Activated CD8-positive, alpha-beta T cell treated with anti-CD3 and anti-CD28 coated beads for 36 hours (primary cell): ENCODE measurements at regions not wholly inside any gene's neighbourhood (a gene's known extent, or its start where the extent isn't known, plus 50 kb on each side); places are given as distances from the start of the nearest gene placed in this dataset.

Experiments
- ATAC-seq: fragments of 200-7000 bp; cut with Tn5 transposase; one replicate; pipeline ENCODE4 v1.10.0; 2021; ENCODE audit warnings: mild to moderate bottlenecking, moderate library complexity
- CTCF ChIA-PET: fragments of 350-600 bp; sonication (Branson Sonifier 250); formaldehyde crosslinking; loops from one replicate; lab custom pipeline; 2021; ENCODE audit warnings: antibody characterized with exemption; lab: Charles Lee
- POLR2A ChIA-PET: fragments of 350-600 bp; sonication (Branson Sonifier 250); formaldehyde crosslinking; loops from one replicate; lab custom pipeline; 2021; ENCODE audit warnings: antibody characterized with exemption; lab: Charles Lee
- DNase-seq: peaks from one replicate; pipeline ENCODE4 v3.0.0-alpha.2; 2020
- H3K27ac Mint-ChIP-seq: one replicate; pipeline ENCODE4 v1.8.0; 2021; ENCODE audit warnings: mild to moderate bottlenecking, mixed read lengths
- H3K27me3 Mint-ChIP-seq: one replicate; pipeline ENCODE4 v1.8.0; 2021; ENCODE audit warnings: mixed read lengths
- H3K36me3 Mint-ChIP-seq: one replicate; pipeline ENCODE4 v1.8.0; 2021; ENCODE audit warnings: low read depth, mixed read lengths
- H3K4me1 Mint-ChIP-seq: one replicate; pipeline ENCODE4 v1.8.0; 2021; ENCODE audit warnings: low read depth, mixed read lengths
- H3K4me3 Mint-ChIP-seq: one replicate; pipeline ENCODE4 v1.8.0; 2021; ENCODE audit warnings: mild to moderate bottlenecking, moderate library complexity, mixed read lengths
- H3K9me3 Mint-ChIP-seq: one replicate; pipeline ENCODE4 v1.8.0; 2021; ENCODE audit warnings: mixed read lengths
- intact Hi-C: fragments of 100-400 bp; cut with micrococcal nuclease; formaldehyde crosslinking; loops from one replicate; pipeline ENCODE4 v1.10.0; 2022
- TF ChIP-seq, protein P1 (sequence below): fragments of 200-600 bp; IDR thresholded peaks from one replicate; pipeline ENCODE4 v1.8.0; 2022; ENCODE audit warnings: antibody characterized with exemption, mild to moderate bottlenecking

DNA sequence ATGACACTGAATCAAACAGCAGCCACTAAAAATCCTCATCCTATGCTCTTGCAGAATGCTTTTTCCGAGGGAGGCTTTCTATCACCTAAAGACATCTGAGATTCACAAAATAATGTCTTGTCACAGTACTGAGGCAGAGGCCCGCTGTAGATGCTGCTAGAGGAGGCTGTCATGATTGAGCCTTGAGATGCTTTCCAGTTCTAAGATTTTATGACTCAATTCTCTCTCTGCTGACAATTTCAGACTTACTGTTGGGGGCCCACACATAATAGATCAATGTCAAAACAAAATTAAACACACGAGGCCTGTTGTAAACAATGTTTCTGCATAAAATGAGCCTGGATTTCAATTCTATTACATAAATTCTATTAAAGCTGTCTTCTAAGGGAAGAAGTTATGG is 132.7 kb upstream of the ARL4C start:
- ATAC-seq = no peak
- H3K27me3 Mint-ChIP-seq = peaks cover 7% of the 10 kb centered on the region
- intact Hi-C loops = no loop called here
- CTCF ChIA-PET = no interaction called here
- no peak for DNase-seq
- H3K4me3 Mint-ChIP-seq = no peak overlapping the region
- H3K36me3 Mint-ChIP-seq = no peaks in the 10 kb centered on the region
- no peaks in the 10 kb centered on the region for H3K9me3 Mint-ChIP-seq
- POLR2A ChIA-PET = no interaction called here
- H3K4me1 Mint-ChIP-seq = no peaks in the 10 kb centered on the region
- no peak overlapping the region for H3K27ac Mint-ChIP-seq
- TF ChIP-seq, protein P1, sequence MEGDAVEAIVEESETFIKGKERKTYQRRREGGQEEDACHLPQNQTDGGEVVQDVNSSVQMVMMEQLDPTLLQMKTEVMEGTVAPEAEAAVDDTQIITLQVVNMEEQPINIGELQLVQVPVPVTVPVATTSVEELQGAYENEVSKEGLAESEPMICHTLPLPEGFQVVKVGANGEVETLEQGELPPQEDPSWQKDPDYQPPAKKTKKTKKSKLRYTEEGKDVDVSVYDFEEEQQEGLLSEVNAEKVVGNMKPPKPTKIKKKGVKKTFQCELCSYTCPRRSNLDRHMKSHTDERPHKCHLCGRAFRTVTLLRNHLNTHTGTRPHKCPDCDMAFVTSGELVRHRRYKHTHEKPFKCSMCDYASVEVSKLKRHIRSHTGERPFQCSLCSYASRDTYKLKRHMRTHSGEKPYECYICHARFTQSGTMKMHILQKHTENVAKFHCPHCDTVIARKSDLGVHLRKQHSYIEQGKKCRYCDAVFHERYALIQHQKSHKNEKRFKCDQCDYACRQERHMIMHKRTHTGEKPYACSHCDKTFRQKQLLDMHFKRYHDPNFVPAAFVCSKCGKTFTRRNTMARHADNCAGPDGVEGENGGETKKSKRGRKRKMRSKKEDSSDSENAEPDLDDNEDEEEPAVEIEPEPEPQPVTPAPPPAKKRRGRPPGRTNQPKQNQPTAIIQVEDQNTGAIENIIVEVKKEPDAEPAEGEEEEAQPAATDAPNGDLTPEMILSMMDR = no peak

DNA sequence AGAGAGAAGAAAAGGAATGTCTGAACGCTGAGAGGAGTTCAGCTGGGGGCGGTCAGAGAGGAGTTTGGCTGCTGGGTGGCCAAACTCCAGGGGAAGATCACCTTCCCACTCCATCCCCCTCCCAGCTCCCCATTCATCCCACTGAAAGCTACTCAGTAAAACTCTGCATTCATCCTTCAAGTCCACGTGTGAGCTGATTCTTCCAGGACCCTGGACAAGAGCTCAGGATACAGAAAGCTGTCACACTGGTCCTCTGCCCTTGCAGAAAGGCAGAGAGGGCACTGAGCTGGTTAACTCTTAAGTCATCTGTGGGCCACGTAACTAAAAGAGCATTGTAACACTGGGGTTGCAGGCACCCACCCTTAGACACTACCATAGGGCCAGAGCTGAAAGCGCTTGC is 132.1 kb upstream of the ARL4C start:
- H3K36me3 Mint-ChIP-seq = no peaks in the 10 kb centered on the region
- ATAC-seq (no peak), DNase-seq (no peak)
- no peaks in the 10 kb centered on the region for H3K9me3 Mint-ChIP-seq
- H3K4me3 Mint-ChIP-seq = no peak overlapping the region
- H3K27ac Mint-ChIP-seq = no peak overlapping the region
- intact Hi-C loops = no loop called here
- POLR2A ChIA-PET = no interaction called here
- peaks cover 6% of the 10 kb centered on the region for H3K27me3 Mint-ChIP-seq
- TF ChIP-seq, protein P1 = no peak
- CTCF ChIA-PET = no interaction called here
- H3K4me1 Mint-ChIP-seq = no peaks in the 10 kb centered on the region

DNA sequence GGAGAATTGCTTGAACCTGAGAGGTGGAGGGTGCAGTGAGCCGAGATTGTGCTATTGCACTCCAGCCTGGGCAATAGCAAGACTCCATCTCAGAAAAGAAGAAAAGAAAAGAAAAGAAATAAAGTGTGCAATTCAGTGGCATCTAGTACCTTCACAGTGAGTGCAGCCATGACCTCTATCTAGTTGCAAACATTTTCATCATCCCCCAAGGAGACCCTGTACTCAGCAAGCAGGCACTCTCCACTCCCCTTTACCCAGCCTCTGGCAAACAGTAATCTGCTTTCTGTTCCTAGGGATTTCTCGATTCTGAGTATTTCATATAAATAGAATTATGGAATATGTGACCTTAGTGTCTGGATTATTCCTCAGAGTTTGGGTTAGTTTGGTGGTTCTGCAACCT is 130.4 kb upstream of the ARL4C start:
- DNase-seq (no peak), ATAC-seq (no peak)
- intact Hi-C loops = no loop called here
- H3K27ac Mint-ChIP-seq = no peak overlapping the region
- peaks cover 6% of the 10 kb centered on the region for H3K27me3 Mint-ChIP-seq
- H3K36me3 Mint-ChIP-seq = no peaks in the 10 kb centered on the region
- H3K4me3 Mint-ChIP-seq = no peak overlapping the region
- TF ChIP-seq, protein P1 = no peak
- CTCF ChIA-PET = no interaction called here
- H3K9me3 Mint-ChIP-seq = no peaks in the 10 kb centered on the region
- no peaks in the 10 kb centered on the region for H3K4me1 Mint-ChIP-seq
- POLR2A ChIA-PET = no interaction called here

DNA sequence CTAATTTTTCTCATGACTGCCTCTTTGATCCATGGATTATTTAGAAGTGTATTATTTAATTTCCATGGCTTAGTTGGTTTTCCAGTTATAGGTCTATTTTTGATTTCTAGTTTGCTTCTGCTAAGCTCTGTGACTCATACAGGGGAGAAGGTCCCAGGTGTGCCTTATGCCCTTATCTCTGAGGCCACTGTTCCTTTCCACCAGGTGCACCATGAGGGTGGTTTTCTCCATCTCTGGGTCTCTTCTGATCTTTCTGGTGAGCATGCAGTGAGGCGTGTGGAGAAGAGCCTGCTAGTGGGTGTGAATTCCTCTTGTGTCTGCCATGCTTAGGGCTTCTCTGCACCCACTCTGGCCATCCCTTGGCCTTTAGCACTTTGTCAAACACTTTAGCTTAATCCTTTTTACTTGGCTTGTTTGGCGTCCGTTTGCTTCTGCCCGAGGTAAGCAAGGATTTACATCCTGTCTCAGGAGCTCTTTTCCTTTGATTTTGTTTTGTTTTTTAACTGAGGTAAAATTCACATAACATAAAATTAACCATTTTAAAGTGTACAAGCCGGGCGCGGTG is 129.8 kb upstream of the ARL4C start:
- ChIA-PET POLR2A (no interaction called here), CTCF (interaction anchor here (2.2 kb wide), 1 partner anchor 81 kb away, joined by 7 read pairs; no protein-coding TSS in a partner anchor)
- H3K4me3 Mint-ChIP-seq = no peak overlapping the region
- no peak for ATAC-seq
- no peak for DNase-seq
- no peaks in the 10 kb centered on the region for H3K4me1 Mint-ChIP-seq
- H3K27ac Mint-ChIP-seq = no peak overlapping the region
- no peaks in the 10 kb centered on the region for H3K9me3 Mint-ChIP-seq
- intact Hi-C loops = no loop called here
- H3K27me3 Mint-ChIP-seq = peaks cover 6% of the 10 kb centered on the region
- TF ChIP-seq, protein P1 = no peak
- no peaks in the 10 kb centered on the region for H3K36me3 Mint-ChIP-seq

DNA sequence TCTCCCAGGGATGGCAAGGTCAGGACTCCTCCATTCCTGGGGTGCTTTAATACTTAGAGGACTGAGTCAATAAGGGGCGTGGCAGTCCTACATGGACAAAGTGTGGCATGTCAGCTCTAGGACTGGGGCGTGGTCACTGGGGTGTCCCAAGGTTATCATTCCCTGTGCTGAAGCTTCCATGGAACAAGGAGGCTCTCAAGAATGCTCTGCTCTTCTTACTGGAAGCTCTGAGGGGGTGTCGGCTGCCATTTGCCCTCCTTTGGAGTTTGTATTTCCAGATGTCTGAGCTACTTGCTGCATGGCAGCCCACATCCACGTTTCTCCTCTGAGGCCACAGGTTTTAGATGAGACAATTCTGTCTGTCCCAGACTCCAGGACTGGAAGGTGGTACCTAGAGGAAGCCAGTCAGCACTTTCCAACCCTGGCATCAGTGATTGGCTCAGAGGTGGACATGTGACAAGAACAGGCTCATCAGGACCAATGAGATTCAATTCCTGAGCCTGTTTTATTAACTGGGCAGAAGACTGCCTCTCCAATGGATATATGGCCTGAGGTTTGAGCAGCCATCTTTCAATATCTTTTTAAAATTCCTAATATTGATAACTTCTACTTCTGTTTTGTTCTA is 128.9 kb upstream of the ARL4C start:
- intact Hi-C loops = no loop called here
- H3K27me3 Mint-ChIP-seq = peaks cover 4% of the 10 kb centered on the region
- no peaks in the 10 kb centered on the region for H3K9me3 Mint-ChIP-seq
- TF ChIP-seq, protein P1 = no peak
- H3K27ac Mint-ChIP-seq = no peak overlapping the region
- ATAC-seq (no peak), DNase-seq (no peak)
- ChIA-PET POLR2A (no interaction called here), CTCF (interaction anchor here (2.2 kb wide), 1 partner anchor 80 kb away, joined by 7 read pairs; no protein-coding TSS in a partner anchor)
- no peaks in the 10 kb centered on the region for H3K4me1 Mint-ChIP-seq
- no peaks in the 10 kb centered on the region for H3K36me3 Mint-ChIP-seq
- H3K4me3 Mint-ChIP-seq = no peak overlapping the region
